GM21576 (cell line): ENCODE measurements at regions not wholly inside any gene's neighbourhood (a gene's known extent, or its start where the extent isn't known, plus 50 kb on each side); places are given as distances from the start of the nearest gene placed in this dataset.
"Not testable (repeated sequence)": the region's sequence is repeated elsewhere in the genome, so short reads cannot be mapped to it uniquely, and the experiment has no call there.

Experiments used
- ATAC-seq: cut with Tn5 transposase; IDR thresholded peaks from one replicate; pipeline ENCODE4 v1.9.1; 2021; ENCODE audit warnings: mild to moderate bottlenecking, moderate library complexity; ENCODE audit not compliant: unreplicated experiment

- ATAC-seq, result not testable (repeated sequence)
Observed at GRCh38 chr7:76926416-76926815, 105.7 kb downstream of the SPDYE17 start.

GRCh38 chr7:76924756-76925155 lies 107.4 kb downstream of the SPDYE17 start:
- ATAC-seq, result not testable (repeated sequence)

GRCh38 chr7:76918619-76919018 lies 113.5 kb downstream of the SPDYE17 start:
- ATAC-seq, result not testable (repeated sequence)

- ATAC-seq, result not testable (repeated sequence)
Observed at GRCh38 chr7:76914361-76914760, 117.8 kb downstream of the SPDYE17 start.

GRCh38 chr7:76912011-76912814 lies 119.9 kb downstream of the SPDYE17 start:
- ATAC-seq, result not testable (repeated sequence)

GRCh38 chr7:76904688-76905087 lies 127.5 kb downstream of the SPDYE17 start:
- not testable (repeated sequence) for ATAC-seq

GRCh38 chr7:76901944-76902710 lies 130.0 kb downstream of the SPDYE17 start:
- not testable (repeated sequence) for ATAC-seq

GRCh38 chr7:76898807-76899206 lies 133.4 kb downstream of the SPDYE17 start:
- not testable (repeated sequence) for ATAC-seq

- ATAC-seq, result not testable (repeated sequence)
Observed at GRCh38 chr7:76897007-76897406, 135.2 kb downstream of the SPDYE17 start.

GRCh38 chr7:76895696-76896095 lies 136.5 kb downstream of the SPDYE17 start:
- ATAC-seq, result not testable (repeated sequence)

- not testable (repeated sequence) for ATAC-seq
Observed at GRCh38 chr7:76891771-76892170, 140.4 kb downstream of the SPDYE17 start.

- ATAC-seq, result not testable (repeated sequence)
Observed at GRCh38 chr7:76879733-76880288, 152.3 kb downstream of the SPDYE17 start.

- not testable (repeated sequence) for ATAC-seq
Observed at GRCh38 chr7:76875760-76876159, 156.4 kb downstream of the SPDYE17 start.

- not testable (repeated sequence) for ATAC-seq
Observed at GRCh38 chr7:76870504-76870808, 161.7 kb downstream of the SPDYE17 start.

- ATAC-seq, result not testable (repeated sequence)
Observed at GRCh38 chr7:76867364-76867889, 164.7 kb downstream of the SPDYE17 start.

GRCh38 chr7:76863150-76863773 lies 168.9 kb downstream of the SPDYE17 start:
- ATAC-seq, result not testable (repeated sequence)

GRCh38 chr7:76862241-76862640 lies 169.9 kb downstream of the SPDYE17 start:
- ATAC-seq, result not testable (repeated sequence)

GRCh38 chr7:76859933-76860332 lies 172.2 kb downstream of the SPDYE17 start:
- ATAC-seq, result not testable (repeated sequence)

GRCh38 chr7:76854631-76855030 lies 177.5 kb downstream of the SPDYE17 start:
- not testable (repeated sequence) for ATAC-seq

- not testable (repeated sequence) for ATAC-seq
Observed at GRCh38 chr7:76852787-76853584, 179.2 kb downstream of the SPDYE17 start.
